NOMO-1 treated with dmso at 0.1 percent for 144 hours (cell line): ENCODE measurements at regions not wholly inside any gene's neighbourhood (a gene's known extent, or its start where the extent isn't known, plus 50 kb on each side); places are given as distances from the start of the nearest gene placed in this dataset.
"Not testable (repeated sequence)": the region's sequence is repeated elsewhere in the genome, so short reads cannot be mapped to it uniquely, and the experiment has no call there.

Source experiments
- DNase-seq: peaks from one replicate; lab custom pipeline; 2025; ENCODE audit not compliant: unreplicated experiment; lab: John Stamatoyannopoulos, UW

GRCh38 chr2:122747670-122748069 lies 992.2 kb downstream of the TSN start:
- no peak for DNase-seq

DNA sequence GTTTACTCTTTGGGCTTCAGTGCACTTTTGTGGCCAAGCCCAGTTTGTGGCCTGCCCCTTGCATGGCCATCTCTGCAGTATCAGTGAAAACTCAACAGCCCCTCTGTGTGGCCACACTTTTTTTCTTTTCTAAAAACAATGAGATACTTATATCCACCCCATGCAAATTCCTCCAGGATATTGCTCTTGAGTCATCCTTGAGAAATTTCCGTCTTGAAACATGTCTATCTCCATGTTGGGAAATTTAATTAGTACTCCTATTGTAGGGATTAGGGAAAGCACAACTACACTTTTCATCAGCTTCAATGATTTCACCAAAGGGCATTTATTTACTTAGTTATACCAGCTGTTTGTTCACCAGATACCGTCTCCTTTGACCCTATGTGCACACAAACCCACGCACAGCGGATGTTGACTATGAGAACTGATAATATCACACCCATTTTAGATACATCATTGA lies 993.1 kb downstream of the TSN start:
- no peak for DNase-seq

- DNase-seq = no peak
These were observed 994.0 kb downstream of the TSN start for GRCh38 chr2:122749405-122749804.

- no peak for DNase-seq
These were observed 994.6 kb downstream of the TSN start for GRCh38 chr2:122750095-122750494.

GRCh38 chr2:122750808-122751207 lies 995.4 kb downstream of the TSN start:
- no peak for DNase-seq

DNA sequence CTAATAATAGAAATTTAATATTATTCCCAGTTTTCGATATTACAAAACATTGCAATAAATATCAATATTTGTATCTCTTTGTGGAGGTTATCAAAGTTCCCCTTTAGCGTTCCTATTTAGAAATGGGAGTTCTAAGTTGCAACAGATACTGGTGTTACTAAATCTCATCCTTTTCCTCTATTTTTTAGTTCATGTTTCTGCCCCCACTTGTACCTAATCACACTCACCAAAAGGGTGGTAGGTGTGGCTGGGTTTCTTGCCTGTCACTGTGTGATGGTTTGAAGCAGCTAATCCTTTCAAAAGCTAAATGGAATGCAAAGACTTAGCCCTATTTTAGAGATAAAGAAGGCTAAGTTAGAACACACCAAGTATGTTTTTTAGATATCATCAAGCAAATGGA lies 997.9 kb downstream of the TSN start:
- DNase-seq = no peak

- no peak for DNase-seq
These were observed 999.1 kb downstream of the TSN start for GRCh38 chr2:122754561-122754960.

- DNase-seq = no peak
These were observed 999.9 kb downstream of the TSN start for GRCh38 chr2:122755281-122755780.

- no peak for DNase-seq
These were observed 1003.5 kb downstream of the TSN start for GRCh38 chr2:122758967-122759366.

GRCh38 chr2:122764014-122764413 lies 1008.6 kb downstream of the TSN start:
- DNase-seq = no peak

DNA sequence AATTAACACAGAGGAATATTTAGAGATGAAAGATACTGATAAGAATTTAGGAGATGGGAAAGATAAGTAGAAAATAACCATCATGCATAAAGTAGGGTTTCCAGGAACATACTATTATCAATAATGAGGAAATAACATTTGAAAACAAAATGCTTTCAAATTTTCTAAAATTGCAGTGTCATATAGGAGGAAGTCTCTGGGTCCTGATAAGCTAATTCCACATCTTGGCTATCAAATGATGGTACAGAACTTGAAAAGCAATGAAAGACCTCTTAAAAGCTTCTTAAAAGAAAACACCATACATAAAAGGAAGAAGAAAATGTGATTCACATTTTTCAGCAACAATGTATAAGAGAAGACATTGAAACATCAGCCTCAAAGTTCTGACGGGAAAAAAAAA lies 1024.8 kb downstream of the TSN start:
- no peak for DNase-seq

DNA sequence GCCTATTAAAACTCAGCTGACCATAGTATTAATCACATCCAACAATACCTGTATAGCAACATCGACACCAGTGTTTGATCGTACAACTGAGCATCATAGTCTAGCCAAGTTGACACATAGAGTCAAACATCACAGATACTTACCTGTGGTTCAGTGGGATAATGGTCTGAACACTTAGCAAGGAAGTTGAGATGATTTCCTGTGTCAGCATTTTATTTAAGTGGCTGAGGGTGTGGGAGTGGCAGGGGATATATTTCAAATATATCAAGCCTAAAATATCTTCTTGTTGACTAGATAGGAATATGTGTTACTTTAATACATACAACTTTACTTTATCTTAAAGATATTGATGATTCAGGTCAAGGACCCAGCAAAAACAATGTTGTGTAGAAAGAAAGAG lies 1038.6 kb downstream of the TSN start:
- no peak for DNase-seq

- DNase-seq = no peak
These were observed 1040.3 kb downstream of the TSN start for GRCh38 chr2:122795763-122796162.

GRCh38 chr2:122799391-122799790 lies 1043.9 kb downstream of the TSN start:
- no peak for DNase-seq

DNA sequence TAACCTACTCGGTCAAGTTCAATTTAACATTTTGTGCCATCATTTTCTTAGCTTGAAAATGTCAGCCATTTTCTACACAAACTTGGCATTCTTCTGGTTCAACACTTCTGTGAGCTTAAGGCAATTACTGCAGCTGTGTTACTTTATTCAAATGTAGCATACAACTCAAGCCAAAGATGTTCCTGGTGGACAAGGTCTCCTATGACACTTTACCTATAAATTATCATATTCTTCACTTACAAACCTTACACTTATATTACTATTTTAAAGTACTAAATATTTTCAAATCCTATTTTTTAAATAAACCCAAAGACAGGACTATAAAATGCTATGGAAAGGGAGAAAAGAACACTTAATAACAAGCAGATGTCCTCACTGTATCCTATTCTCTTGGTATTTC lies 1045.3 kb downstream of the TSN start:
- DNase-seq = no peak

GRCh38 chr2:122804494-122804893 lies 1049.0 kb downstream of the TSN start:
- no peak for DNase-seq

GRCh38 chr2:122805346-122805745 lies 1049.9 kb downstream of the TSN start:
- DNase-seq = no peak

DNA sequence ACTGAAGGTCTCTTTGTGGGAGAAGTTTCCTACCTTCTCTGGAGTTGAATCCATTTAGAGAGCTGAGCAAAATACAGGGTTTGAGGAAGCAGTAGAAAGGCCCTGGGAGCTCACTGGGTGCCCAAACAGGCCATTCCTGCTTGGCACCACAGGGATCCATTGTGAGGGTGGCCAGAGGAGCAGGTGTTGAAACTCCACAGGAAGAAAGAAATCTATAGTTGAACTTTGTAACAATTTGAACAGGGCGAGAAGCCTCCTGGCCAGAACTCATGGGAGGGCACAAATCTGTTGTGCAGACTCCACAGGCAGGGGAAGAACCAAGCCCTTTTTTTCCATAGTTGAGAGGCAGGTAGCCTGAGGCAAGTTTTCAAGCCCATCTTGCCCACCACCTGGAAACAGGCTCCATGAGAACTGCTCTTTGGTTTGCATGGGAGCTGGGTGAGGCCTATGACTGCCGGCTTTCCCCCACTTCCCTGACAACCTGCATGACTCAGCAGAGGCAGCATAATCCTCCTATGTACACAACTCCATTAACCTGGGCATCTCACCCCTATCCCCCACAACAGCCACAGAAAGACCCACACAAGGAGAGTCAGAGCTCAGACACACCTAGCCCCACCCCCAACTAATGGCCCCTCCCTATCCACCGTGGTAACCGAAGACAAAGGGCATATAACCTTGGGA lies 1053.0 kb downstream of the TSN start:
- no peak for DNase-seq

DNA sequence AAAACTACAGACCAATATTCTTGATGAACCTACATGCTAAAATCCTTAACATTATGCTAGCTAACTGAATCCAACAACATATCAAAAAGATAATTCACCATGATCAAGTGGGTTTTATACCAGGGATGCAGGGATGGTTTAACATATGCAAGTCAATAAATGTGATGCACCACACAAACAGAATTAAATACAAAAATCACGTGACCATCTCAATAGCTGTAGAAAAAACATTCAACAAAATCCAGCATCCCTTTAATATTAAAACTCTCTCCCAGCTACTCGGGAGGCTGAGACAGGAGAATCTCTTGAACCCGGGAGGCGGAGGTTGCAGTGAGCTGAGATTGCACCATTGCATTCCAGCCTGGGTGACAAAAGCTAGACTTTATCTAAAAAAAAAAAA lies 1056.8 kb downstream of the TSN start:
- not testable (repeated sequence) for DNase-seq

DNA sequence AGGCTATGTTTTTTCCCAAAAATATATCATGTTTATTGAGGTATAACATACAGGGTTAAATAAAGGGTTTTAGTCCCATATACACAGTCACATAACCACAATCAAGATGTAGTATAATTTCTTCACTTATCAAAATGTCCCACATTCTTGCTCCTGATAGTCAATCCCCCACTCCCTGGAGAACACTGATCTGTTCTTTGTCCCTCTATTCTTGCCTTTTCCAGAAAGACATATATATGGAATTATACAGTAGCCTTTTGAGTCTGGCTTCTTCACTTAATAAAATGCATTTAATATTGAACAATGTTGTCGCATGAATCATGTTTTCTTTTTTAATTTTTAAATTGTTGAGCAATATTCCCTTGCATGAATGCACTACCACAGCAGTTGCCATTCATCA lies 1059.7 kb downstream of the TSN start:
- no peak for DNase-seq

DNA sequence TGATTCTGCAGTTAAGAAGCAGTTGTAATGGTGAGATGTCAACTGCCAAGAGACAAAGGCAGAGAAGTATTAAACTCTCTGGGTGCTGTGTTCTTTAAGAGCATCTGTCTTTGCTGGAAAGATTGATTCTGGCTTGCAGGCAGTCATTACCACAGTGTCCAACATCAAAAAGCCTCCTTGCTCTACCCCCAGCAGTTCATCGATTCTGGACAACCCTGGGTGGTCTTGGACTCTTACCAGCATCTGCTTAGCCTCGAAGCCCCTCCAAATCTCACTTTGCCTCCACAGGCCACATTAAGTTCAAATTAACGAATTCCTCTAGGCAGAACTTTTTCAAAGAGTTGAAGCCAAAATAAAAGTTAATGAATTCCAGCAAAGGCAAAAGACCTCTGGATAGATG lies 1061.4 kb downstream of the TSN start:
- DNase-seq = no peak

DNA sequence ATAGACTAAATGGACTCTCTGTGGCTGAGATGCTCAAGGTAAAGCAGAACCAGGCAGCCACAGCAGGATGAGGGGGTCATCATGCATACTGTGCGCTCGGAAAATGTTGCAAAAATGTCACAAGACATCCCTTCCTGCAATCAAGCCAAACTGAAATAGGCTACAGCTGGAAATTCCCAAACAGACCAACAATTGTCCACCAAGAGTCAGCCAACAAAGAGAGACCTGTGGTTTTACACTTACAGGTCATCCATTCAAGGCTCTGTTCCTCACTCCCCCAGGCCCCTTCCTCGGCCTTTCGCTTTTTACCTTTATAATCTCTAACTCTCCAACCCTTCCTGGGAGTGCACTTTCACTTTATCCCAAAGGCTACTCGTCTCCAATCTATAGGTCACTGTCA lies 1066.9 kb downstream of the TSN start:
- DNase-seq = no peak

GRCh38 chr2:122830157-122830556 lies 1074.7 kb downstream of the TSN start:
- no peak for DNase-seq
